A673 (cell line): ENCODE measurements at regions not wholly inside any gene's neighbourhood (a gene's known extent, or its start where the extent isn't known, plus 50 kb on each side); places are given as distances from the start of the nearest gene placed in this dataset.

ENCODE experiments used
- BruUV-seq: library from RNA; stranded (reverse); fragments of 400-500 nt; replicated peaks from 2 replicates; lab custom pipeline; 2021; lab: Mats Ljungman, UMichigan
- CTCF ChIA-PET: fragments of 300-600 bp; sonication (Branson Sonifier 250); formaldehyde crosslinking; loops from one replicate; lab custom pipeline; 2022; ENCODE audit warnings: antibody characterized with exemption; lab: Charles Lee
- POLR2A ChIA-PET: fragments of 300-600 bp; sonication (Branson Sonifier 250); formaldehyde crosslinking; loops from one replicate; lab custom pipeline; 2022; ENCODE audit warnings: antibody characterized with exemption; ENCODE audit not compliant: low non-redundant PET; lab: Charles Lee
- DNase-seq: peaks from one replicate; pipeline ENCODE4 v3.0.0-alpha.2; 2015; ENCODE audit warnings: low spot score
- H3K27ac ChIP-seq: fragments of 200-600 bp; sonication (generic); 2 replicates; pipeline ENCODE4 v1.5.1; 2016; ENCODE audit warnings: mixed run types, low read depth, mild to moderate bottlenecking, mixed read lengths, antibody characterized with exemption, low read length; ENCODE audit not compliant: poor library complexity, severe bottlenecking
- H3K27me3 ChIP-seq: fragments of 200-600 bp; sonication (generic); replicated peaks from 2 replicates; pipeline ENCODE4 v1.6.1; 2017; ENCODE audit warnings: mixed run types, low read depth, mild to moderate bottlenecking, mixed read lengths, antibody characterized with exemption, low read length; ENCODE audit not compliant: insufficient read depth, poor library complexity
- H3K36me3 ChIP-seq: fragments of 200-600 bp; sonication (generic); 2 replicates; pipeline ENCODE4 v1.6.1; 2016; ENCODE audit warnings: mixed run types, mild to moderate bottlenecking, mixed read lengths, antibody characterized with exemption, low read length; ENCODE audit not compliant: insufficient read depth, poor library complexity, severe bottlenecking
- H3K4me1 ChIP-seq: fragments of 200-600 bp; sonication (generic); 2 replicates; pipeline ENCODE4 v1.6.1; 2017; ENCODE audit warnings: mixed run types, mild to moderate bottlenecking, mixed read lengths, antibody characterized with exemption, low read length; ENCODE audit not compliant: insufficient read depth, poor library complexity, severe bottlenecking
- H3K4me3 ChIP-seq: fragments of 200-600 bp; sonication (generic); 2 replicates; pipeline ENCODE4 v1.5.1; 2016; ENCODE audit warnings: low read depth, mixed run types, mild to moderate bottlenecking, mixed read lengths, low read length; ENCODE audit not compliant: poor library complexity, severe bottlenecking
- H3K9me3 ChIP-seq: fragments of 200-600 bp; sonication (generic); 2 replicates; pipeline ENCODE4 v1.6.1; 2016; ENCODE audit warnings: mixed run types, low read depth, mild to moderate bottlenecking, mixed read lengths, antibody characterized with exemption, low read length; ENCODE audit not compliant: poor library complexity, severe bottlenecking
- EZH2 ChIP-seq: fragments of 200-600 bp; sonication (generic); IDR thresholded peaks from 2 replicates; pipeline ENCODE4 v1.6.1; 2017; ENCODE audit warnings: borderline replicate concordance, low read depth, mild to moderate bottlenecking, mixed read lengths, antibody characterized with exemption, low read length; ENCODE audit not compliant: poor library complexity, severe bottlenecking
- intact Hi-C: fragments of 100-400 bp; cut with micrococcal nuclease; formaldehyde crosslinking; loops from one replicate; pipeline ENCODE4 v1.10.0; 2022; ENCODE audit not compliant: unreplicated experiment
- TF ChIP-seq, protein P1 (sequence below): fragments of 300-800, 200-600 bp; sonication (generic); conservative IDR thresholded peaks from 2 replicates; pipeline ENCODE4 v1.5.1; 2017; ENCODE audit warnings: low read depth, mild to moderate bottlenecking, antibody characterized with exemption, low read length, moderate library complexity, mixed read lengths

GRCh38 chr3:106643684-106644161 is 733.5 kb upstream of the CCDC54 start:
- H3K4me3 ChIP-seq = no peak overlapping the region
- H3K4me1 ChIP-seq = no peaks in the 10 kb centered on the region
- H3K27ac ChIP-seq = no peak overlapping the region
- BruUV-seq = no TSS peak
- intact Hi-C loops = no loop called here
- TF ChIP-seq EZH2 = no peak
- TF ChIP-seq, protein P1, sequence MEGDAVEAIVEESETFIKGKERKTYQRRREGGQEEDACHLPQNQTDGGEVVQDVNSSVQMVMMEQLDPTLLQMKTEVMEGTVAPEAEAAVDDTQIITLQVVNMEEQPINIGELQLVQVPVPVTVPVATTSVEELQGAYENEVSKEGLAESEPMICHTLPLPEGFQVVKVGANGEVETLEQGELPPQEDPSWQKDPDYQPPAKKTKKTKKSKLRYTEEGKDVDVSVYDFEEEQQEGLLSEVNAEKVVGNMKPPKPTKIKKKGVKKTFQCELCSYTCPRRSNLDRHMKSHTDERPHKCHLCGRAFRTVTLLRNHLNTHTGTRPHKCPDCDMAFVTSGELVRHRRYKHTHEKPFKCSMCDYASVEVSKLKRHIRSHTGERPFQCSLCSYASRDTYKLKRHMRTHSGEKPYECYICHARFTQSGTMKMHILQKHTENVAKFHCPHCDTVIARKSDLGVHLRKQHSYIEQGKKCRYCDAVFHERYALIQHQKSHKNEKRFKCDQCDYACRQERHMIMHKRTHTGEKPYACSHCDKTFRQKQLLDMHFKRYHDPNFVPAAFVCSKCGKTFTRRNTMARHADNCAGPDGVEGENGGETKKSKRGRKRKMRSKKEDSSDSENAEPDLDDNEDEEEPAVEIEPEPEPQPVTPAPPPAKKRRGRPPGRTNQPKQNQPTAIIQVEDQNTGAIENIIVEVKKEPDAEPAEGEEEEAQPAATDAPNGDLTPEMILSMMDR = no peak
- no peaks in the 10 kb centered on the region for H3K36me3 ChIP-seq
- ChIA-PET CTCF (no interaction called here), POLR2A (no interaction called here)
- DNase-seq = no peak
- no peaks in the 10 kb centered on the region for H3K27me3 ChIP-seq
- H3K9me3 ChIP-seq = no peaks in the 10 kb centered on the region

DNA sequence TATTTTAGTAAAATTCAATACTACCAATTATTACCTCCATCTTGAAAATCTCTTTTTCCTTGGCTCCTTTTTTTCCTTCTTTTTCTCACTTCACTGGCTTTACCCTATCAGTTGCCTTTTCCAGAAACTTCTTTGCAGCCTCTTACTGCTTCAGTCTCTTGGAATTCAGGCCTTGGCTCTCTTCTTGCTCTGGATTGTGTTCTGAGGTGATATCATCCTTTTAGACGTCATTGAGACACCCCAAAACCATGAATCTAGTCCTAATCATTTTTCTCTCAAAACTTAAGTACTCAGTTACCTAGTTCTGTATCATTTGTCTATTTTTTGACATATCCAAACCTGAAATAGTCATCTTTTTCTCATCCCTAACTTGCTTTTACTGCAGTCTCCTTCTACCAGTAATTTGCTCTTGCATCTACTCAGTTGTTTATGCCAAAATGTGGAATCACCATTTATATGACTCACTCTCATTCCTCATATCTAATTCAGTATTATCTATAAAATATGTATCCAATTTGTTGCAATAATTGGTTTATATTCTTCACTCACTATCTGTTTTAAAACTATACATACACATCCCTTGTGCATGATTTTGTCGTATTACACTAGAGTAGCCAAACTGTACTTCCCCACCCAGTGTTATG is 703.2 kb upstream of the CCDC54 start:
- no peak overlapping the region for H3K4me3 ChIP-seq
- intact Hi-C loops = no loop called here
- H3K9me3 ChIP-seq = no peaks in the 10 kb centered on the region
- no peak overlapping the region for H3K27ac ChIP-seq
- POLR2A ChIA-PET = no interaction called here
- no peak for DNase-seq
- no peaks in the 10 kb centered on the region for H3K36me3 ChIP-seq
- CTCF ChIA-PET = no interaction called here
- no TSS peak for BruUV-seq
- H3K27me3 ChIP-seq = no peaks in the 10 kb centered on the region
- TF ChIP-seq, protein P1 = no peak
- no peak for TF ChIP-seq EZH2
- H3K4me1 ChIP-seq = no peaks in the 10 kb centered on the region

- TF ChIP-seq, protein P1 = no peak
- no peak for TF ChIP-seq EZH2
- Histone ChIP-seq H3K4me3 (no peak overlapping the region), H3K27ac (no peak overlapping the region), H3K36me3 (no peaks in the 10 kb centered on the region), H3K27me3 (no peaks in the 10 kb centered on the region), H3K4me1 (no peaks in the 10 kb centered on the region), H3K9me3 (no peaks in the 10 kb centered on the region)
- CTCF ChIA-PET = no interaction called here
- peak; percentile 33 for DNase-seq
- intact Hi-C loops = no loop called here
- POLR2A ChIA-PET = no interaction called here
- no TSS peak for BruUV-seq
These were observed 701.8 kb upstream of the CCDC54 start for GRCh38 chr3:106675451-106675850.
